ENCODE measurements at regions not wholly inside any gene's neighbourhood (a gene's known extent, or its start where the extent isn't known, plus 50 kb on each side); places are given as distances from the start of the nearest gene placed in this dataset.
A peak's percentile ranks its signal among the peaks of the same experiment; 100 is the strongest.
"Not testable (repeated sequence)": the region's sequence is repeated elsewhere in the genome, so short reads cannot be mapped to it uniquely, and the experiment has no call there.

GRCh38 chr6:144435602-144436426 is 150.7 kb downstream of the UTRN start:
- H3K9me3 Mint-ChIP-seq (ENCODE audit: low read depth): peaks cover 8% of the 10 kb centered on the region
- CTCF ChIA-PET: interaction anchor here (1.6 kb wide), 1 partner anchor 86 kb away, joined by 4 read pairs; no protein-coding TSS in a partner anchor
- H3K27me3 Mint-ChIP-seq: no peaks in the 10 kb centered on the region
- no peak overlapping the region for H3K4me3 Mint-ChIP-seq
- peaks cover 66% of the 10 kb centered on the region for H3K36me3 Mint-ChIP-seq
- H3K4me1 Mint-ChIP-seq: peaks cover 7% of the 10 kb centered on the region
- no peak overlapping the region for H3K27ac Mint-ChIP-seq
- no peak for DNase-seq
- no peak for ATAC-seq

DNA sequence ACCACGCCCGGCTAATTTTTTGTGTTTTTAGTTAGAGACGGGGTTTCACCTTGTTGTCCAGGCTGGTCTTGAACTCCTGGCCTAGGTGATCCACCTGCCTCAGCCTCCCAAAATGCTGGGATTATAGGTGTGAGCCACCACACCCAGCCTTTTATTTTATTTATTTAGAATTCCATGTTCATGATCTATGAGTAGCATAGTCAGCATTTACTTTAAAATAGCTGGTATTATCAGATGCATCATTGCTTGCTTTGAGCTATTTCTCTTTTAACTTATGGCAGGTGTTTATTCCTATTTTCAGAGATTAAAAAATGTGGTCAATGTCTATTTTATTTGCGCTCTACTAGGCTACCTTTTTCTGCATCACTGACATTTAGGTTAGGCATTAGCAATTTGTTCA is 152.0 kb downstream of the UTRN start:
- peaks cover 10% of the 10 kb centered on the region for H3K9me3 Mint-ChIP-seq (ENCODE audit: low read depth)
- ATAC-seq: no peak
- no peak overlapping the region for H3K4me3 Mint-ChIP-seq
- peaks cover 7% of the 10 kb centered on the region for H3K4me1 Mint-ChIP-seq
- H3K36me3 Mint-ChIP-seq: peaks cover 68% of the 10 kb centered on the region
- H3K27me3 Mint-ChIP-seq: no peaks in the 10 kb centered on the region
- CTCF ChIA-PET: interaction anchor here (1.1 to 1.4 kb wide), 2 partner anchors 8 to 44 kb away, joined by 3 to 4 read pairs; no protein-coding TSS in a partner anchor
- DNase-seq: no peak
- no peak overlapping the region for H3K27ac Mint-ChIP-seq

DNA sequence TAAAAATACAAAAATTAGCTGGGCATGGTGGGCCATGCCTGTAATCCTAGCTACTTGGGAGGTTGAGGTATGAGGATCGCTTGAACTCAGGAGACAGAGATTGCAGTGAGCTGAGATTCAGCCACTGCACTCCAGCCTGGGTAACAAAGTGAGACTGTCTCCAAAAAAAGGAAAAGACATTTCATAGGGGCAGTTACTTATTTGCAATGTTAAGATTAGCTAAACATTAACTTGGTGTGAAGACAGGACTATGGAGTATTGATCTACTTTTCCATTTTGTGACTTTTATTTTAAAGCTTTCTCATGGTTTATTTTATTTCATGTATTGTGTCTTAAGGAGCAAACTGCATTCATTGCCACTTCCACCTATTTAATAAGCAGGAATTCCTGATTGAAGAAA is 153.0 kb downstream of the UTRN start:
- Mint-ChIP-seq H3K9me3 (ENCODE audit: low read depth) (peaks cover 13% of the 10 kb centered on the region), H3K36me3 (peaks cover 74% of the 10 kb centered on the region), H3K4me3 (no peak overlapping the region), H3K4me1 (peaks cover 7% of the 10 kb centered on the region), H3K27ac (no peak overlapping the region), H3K27me3 (no peaks in the 10 kb centered on the region)
- CTCF ChIA-PET: interaction anchor here (1.4 kb wide), 1 partner anchor 9 kb away, joined by 3 read pairs; no protein-coding TSS in a partner anchor
- ATAC-seq (no peak), DNase-seq (no peak)

DNA sequence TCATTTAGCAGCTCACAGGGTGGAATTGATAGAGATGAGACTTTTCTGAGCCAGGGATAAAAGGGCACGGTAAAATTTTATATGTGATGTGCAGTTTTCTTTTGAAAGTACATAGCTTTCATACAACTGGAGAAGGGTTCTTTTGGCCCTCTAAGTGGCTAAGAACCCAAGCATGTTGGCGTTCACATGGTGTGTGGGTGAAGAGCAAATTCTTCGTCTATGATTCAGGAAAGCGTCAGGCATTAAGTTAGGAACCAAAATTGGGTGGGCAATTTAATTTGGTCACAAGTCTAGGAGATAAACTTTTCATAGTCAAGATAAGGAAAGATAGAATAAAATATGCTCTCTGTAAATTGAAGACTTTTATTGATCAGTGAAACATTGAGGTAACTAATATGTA is 153.9 kb downstream of the UTRN start:
- DNase-seq: no peak
- no peak for ATAC-seq
- H3K27me3 Mint-ChIP-seq: no peaks in the 10 kb centered on the region

GRCh38 chr6:144441801-144442200 is 156.7 kb downstream of the UTRN start:
- CTCF ChIA-PET, H3K27ac Mint-ChIP-seq, H3K4me3 Mint-ChIP-seq, ATAC-seq, H3K27me3 Mint-ChIP-seq, DNase-seq, H3K4me1 Mint-ChIP-seq: not testable (repeated sequence)
- H3K9me3 Mint-ChIP-seq (ENCODE audit: low read depth): peaks cover 13% of the 10 kb centered on the region
- peaks cover 73% of the 10 kb centered on the region for H3K36me3 Mint-ChIP-seq

More for the DNA sequence above, 153.9 kb downstream of the UTRN start:
- peaks cover 7% of the 10 kb centered on the region for H3K4me1 Mint-ChIP-seq
- H3K36me3 Mint-ChIP-seq: peaks cover 76% of the 10 kb centered on the region
- H3K9me3 Mint-ChIP-seq (ENCODE audit: low read depth): peaks cover 13% of the 10 kb centered on the region
- H3K27ac Mint-ChIP-seq: no peak overlapping the region
- no peak overlapping the region for H3K4me3 Mint-ChIP-seq
- CTCF ChIA-PET: no interaction called here

- Mint-ChIP-seq H3K27ac (no peak overlapping the region), H3K27me3 (no peaks in the 10 kb centered on the region), H3K4me1 (no peaks in the 10 kb centered on the region), H3K4me3 (no peak overlapping the region), H3K9me3 (ENCODE audit: low read depth) (peaks cover 13% of the 10 kb centered on the region), H3K36me3 (peaks cover 72% of the 10 kb centered on the region)
- ATAC-seq: no peak
- CTCF ChIA-PET: interaction anchor here (0.6 kb wide), 1 partner anchor 94 kb away, joined by 3 read pairs; no protein-coding TSS in a partner anchor
- no peak for DNase-seq
These were observed 158.0 kb downstream of the UTRN start for GRCh38 chr6:144443157-144443556.

- no peak overlapping the region for H3K4me3 Mint-ChIP-seq
- H3K27ac Mint-ChIP-seq: no peak overlapping the region
- H3K27me3 Mint-ChIP-seq: no peaks in the 10 kb centered on the region
- CTCF ChIA-PET: no interaction called here
- no peak for DNase-seq
- peaks cover 59% of the 10 kb centered on the region for H3K36me3 Mint-ChIP-seq
- peaks cover 2% of the 10 kb centered on the region for H3K9me3 Mint-ChIP-seq (ENCODE audit: low read depth)
- ATAC-seq: no peak
- peaks cover 11% of the 10 kb centered on the region for H3K4me1 Mint-ChIP-seq
These were observed 162.3 kb downstream of the UTRN start for GRCh38 chr6:144447472-144447871.

GRCh38 chr6:144449218-144449617 is 164.1 kb downstream of the UTRN start:
- H3K4me3 Mint-ChIP-seq: no peak overlapping the region
- peaks cover 11% of the 10 kb centered on the region for H3K4me1 Mint-ChIP-seq
- no peaks in the 10 kb centered on the region for H3K9me3 Mint-ChIP-seq (ENCODE audit: low read depth)
- peaks cover 52% of the 10 kb centered on the region for H3K36me3 Mint-ChIP-seq
- no peaks in the 10 kb centered on the region for H3K27me3 Mint-ChIP-seq
- DNase-seq (peak; percentile 47), ATAC-seq (no peak)
- CTCF ChIA-PET: interaction anchor here (1.3 kb wide), 1 partner anchor 103 kb away, joined by 3 read pairs; no protein-coding TSS in a partner anchor
- no peak overlapping the region for H3K27ac Mint-ChIP-seq

GRCh38 chr6:144449911-144450597 is 164.9 kb downstream of the UTRN start:
- Mint-ChIP-seq H3K9me3 (ENCODE audit: low read depth) (no peaks in the 10 kb centered on the region), H3K27me3 (no peaks in the 10 kb centered on the region), H3K27ac (no peak overlapping the region), H3K36me3 (peaks cover 55% of the 10 kb centered on the region), H3K4me3 (no peak overlapping the region), H3K4me1 (peaks cover 11% of the 10 kb centered on the region)
- ATAC-seq: no peak
- CTCF ChIA-PET: interaction anchor here (1.0 to 1.3 kb wide), 2 partner anchors 104 to 169 kb away, joined by 3 read pairs; no protein-coding TSS in a partner anchor
- no peak for DNase-seq

DNA sequence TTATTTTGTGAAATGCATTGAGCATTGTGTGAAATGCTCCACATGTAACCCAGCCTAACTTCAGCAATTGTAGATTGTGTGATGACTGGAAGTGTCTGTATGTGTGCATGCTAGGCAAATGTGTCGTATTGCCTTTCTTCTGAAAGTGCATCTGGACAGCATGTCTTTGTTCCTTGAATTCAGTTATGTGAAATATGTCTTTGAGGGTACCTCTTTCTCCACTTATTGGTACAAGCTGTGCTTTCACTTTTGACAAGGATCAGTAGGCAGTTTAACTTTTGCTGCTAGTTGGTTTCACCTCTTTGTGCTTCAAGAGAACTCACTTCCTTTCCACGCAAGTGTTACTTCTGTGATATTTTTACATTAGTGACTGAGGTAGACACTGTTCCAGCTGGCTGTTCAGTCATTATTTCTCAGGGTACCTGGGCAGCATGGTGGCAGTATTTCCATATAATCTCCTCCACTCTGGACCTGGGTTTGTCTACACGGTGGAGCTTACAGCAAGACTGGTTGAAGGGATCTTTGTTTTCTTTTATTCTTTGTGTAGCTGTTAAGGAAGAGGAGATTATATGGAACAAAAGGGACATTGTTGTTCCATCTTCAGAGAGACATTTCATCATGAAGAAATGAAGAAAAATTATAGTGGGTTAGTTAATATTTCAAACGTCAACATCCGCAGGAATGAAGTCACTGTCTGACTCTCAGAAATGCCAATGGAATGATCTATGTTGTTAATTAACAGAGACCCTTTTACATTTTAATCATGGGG is 175.4 kb downstream of the UTRN start:
- DNase-seq (no peak), ATAC-seq (peak; percentile 77)
- Mint-ChIP-seq H3K27me3 (no peaks in the 10 kb centered on the region), H3K4me1 (peaks cover 16% of the 10 kb centered on the region), H3K9me3 (ENCODE audit: low read depth) (no peaks in the 10 kb centered on the region), H3K36me3 (peaks cover 65% of the 10 kb centered on the region), H3K27ac (peak overlapping the region; percentile 82), H3K4me3 (peak overlapping the region; percentile 14)
- CTCF ChIA-PET: interaction anchor here (1.0 to 1.5 kb wide), 3 partner anchors 11 to 21 kb away, joined by 3 read pairs; no protein-coding TSS in a partner anchor

DNA sequence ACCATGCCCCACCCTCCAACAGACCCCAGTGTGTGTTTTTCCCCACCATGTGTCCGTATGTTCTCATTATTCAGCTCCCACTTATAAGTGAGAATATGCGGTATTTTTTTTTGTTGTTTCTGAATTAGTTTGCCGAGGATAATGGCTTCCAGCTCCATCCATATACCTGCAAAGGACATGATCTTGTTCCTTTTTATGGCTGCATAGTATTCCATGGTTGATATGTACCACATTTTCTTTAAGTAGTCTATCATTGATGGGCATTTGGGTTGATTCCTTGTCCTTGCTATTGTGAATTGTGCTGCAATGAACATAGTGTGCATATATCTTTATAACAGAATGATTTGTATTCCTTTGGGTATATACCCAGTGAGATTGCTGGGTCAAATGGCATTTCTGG is 176.9 kb downstream of the UTRN start:
- Mint-ChIP-seq H3K9me3 (ENCODE audit: low read depth) (no peaks in the 10 kb centered on the region), H3K4me3 (no peak overlapping the region), H3K4me1 (peaks cover 17% of the 10 kb centered on the region), H3K36me3 (peaks cover 67% of the 10 kb centered on the region), H3K27me3 (no peaks in the 10 kb centered on the region), H3K27ac (no peak overlapping the region)
- CTCF ChIA-PET: no interaction called here
- ATAC-seq (no peak), DNase-seq (no peak)

DNA sequence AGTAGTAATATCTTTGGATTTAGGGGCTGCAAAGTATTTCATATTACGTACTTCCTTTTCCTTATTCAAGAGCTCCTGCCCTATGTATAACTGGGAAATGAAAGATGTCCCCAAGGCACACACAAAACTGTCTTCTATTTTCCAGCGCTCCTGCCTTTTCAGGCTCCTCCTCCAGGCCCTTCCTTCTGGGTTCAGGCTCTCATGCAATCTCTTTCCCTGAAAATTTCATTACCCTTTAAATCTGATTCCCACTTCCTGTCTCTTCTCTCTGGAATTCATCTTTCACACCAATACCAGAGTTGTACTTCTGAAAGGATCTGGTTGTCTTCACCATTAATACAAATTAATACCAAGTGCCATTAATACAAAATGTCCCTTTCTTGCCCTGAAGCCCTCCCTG is 181.6 kb downstream of the UTRN start:
- DNase-seq (no peak), ATAC-seq (no peak)
- Mint-ChIP-seq H3K4me1 (peaks cover 24% of the 10 kb centered on the region), H3K9me3 (ENCODE audit: low read depth) (no peaks in the 10 kb centered on the region), H3K27me3 (no peaks in the 10 kb centered on the region), H3K27ac (no peak overlapping the region), H3K4me3 (no peak overlapping the region), H3K36me3 (peaks cover 64% of the 10 kb centered on the region)
- CTCF ChIA-PET: interaction anchor here (1.2 kb wide), 1 partner anchor 15 kb away, joined by 4 read pairs; no protein-coding TSS in a partner anchor

DNA sequence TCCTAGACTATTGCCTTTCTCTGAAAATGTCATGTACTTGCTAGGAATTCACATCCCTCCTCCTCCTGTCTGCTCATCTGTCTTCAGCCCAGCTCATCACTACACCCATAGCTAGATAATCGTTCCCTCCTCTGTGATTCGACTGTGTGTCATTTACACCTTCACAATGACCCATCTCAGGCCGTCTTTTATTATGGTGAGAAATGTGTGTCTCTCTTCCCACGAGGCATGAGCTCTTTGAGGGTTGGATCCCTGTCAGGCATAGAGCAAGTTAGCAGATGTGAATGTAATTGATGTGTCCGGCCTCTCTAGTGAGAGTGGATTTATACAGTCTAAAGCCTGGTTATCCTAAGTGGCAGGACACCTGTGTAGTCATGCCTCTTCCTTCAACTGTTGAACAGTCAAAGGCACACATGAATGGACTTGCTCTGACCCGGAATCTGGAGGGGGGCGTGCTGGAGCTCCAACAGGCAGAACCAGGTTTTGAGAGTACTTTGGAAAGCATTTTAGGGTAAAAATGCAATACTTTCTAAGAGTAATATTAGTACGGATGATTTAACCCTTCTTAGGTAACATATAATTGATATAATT is 182.1 kb downstream of the UTRN start:
- Mint-ChIP-seq H3K27me3 (no peaks in the 10 kb centered on the region), H3K4me1 (peaks cover 24% of the 10 kb centered on the region), H3K9me3 (ENCODE audit: low read depth) (no peaks in the 10 kb centered on the region), H3K27ac (no peak overlapping the region), H3K4me3 (no peak overlapping the region), H3K36me3 (peaks cover 60% of the 10 kb centered on the region)
- ATAC-seq (no peak), DNase-seq (no peak)
- CTCF ChIA-PET: interaction anchor here (1.2 kb wide), 1 partner anchor 15 kb away, joined by 4 read pairs; no protein-coding TSS in a partner anchor
